SK-N-MC (cell line): ENCODE measurements at regions not wholly inside any gene's neighbourhood (a gene's known extent, or its start where the extent isn't known, plus 50 kb on each side); places are given as distances from the start of the nearest gene placed in this dataset.

Source experiments
- EZH2 ChIP-seq: fragments of 200-600 bp; sonication (generic); IDR thresholded peaks from one replicate; pipeline ENCODE4 v1.6.1; 2017; ENCODE audit warnings: antibody characterized with exemption
- FOXP2 ChIP-seq: optimal IDR thresholded peaks from 2 replicates; pipeline ENCODE3; 2011; ENCODE audit warnings: mild to moderate bottlenecking, moderate library complexity; ENCODE audit not compliant: insufficient read depth; ENCODE audit errors: extremely low read length, control extremely low read depth
- POLR2AphosphoS5 ChIP-seq: IDR thresholded peaks from 2 replicates; pipeline ENCODE4 v1.6.1; 2012; ENCODE audit warnings: mild to moderate bottlenecking, low read depth, low read length, borderline replicate concordance

- TF ChIP-seq POLR2AphosphoS5 (no peak), EZH2 (no peak), FOXP2 (no peak)
These were observed 931.5 kb upstream of the FAT3 start for GRCh38 chr11:91293119-91293518.
